Neuronal stem cell (in vitro differentiated cells): ENCODE measurements at regions not wholly inside any gene's neighbourhood (a gene's known extent, or its start where the extent isn't known, plus 50 kb on each side); places are given as distances from the start of the nearest gene placed in this dataset.
"Not testable (repeated sequence)": the region's sequence is repeated elsewhere in the genome, so short reads cannot be mapped to it uniquely, and the experiment has no call there.

Experiments used
- DNase-seq: peaks from one replicate; pipeline ENCODE4 v3.0.0-alpha.2; 2013; ENCODE audit warnings: low spot score
- H2AFZ ChIP-seq: one replicate; pipeline ENCODE4 v1.6.1; 2013; ENCODE audit warnings: mild to moderate bottlenecking, low read length, inconsistent platforms
- H2AK5ac ChIP-seq: 2 replicates; pipeline ENCODE4 v1.6.1; 2013; ENCODE audit warnings: low read depth, mild to moderate bottlenecking, inconsistent platforms, low read length, moderate library complexity, mixed read lengths
- H2BK120ac ChIP-seq: 2 replicates; pipeline ENCODE4 v1.6.1; 2013; ENCODE audit warnings: low read depth, mild to moderate bottlenecking, inconsistent platforms, low read length, moderate library complexity, mixed read lengths
- H2BK12ac ChIP-seq: one replicate; pipeline ENCODE4 v1.6.1; 2013; ENCODE audit warnings: low read length, inconsistent platforms
- H2BK15ac ChIP-seq: 2 replicates; pipeline ENCODE4 v1.6.1; 2013; ENCODE audit warnings: mild to moderate bottlenecking, low read length, inconsistent platforms, mixed read lengths
- H2BK5ac ChIP-seq: one replicate; pipeline ENCODE4 v1.6.1; 2013; ENCODE audit warnings: inconsistent platforms, mild to moderate bottlenecking, low read length, moderate library complexity
- H3K14ac ChIP-seq: one replicate; pipeline ENCODE4 v1.6.1; 2013; ENCODE audit warnings: low read length, inconsistent platforms
- H3K18ac ChIP-seq: 2 replicates; pipeline ENCODE4 v1.6.1; 2013; ENCODE audit warnings: low read length, inconsistent platforms
- H3K23ac ChIP-seq: 2 replicates; pipeline ENCODE4 v1.6.1; 2013; ENCODE audit warnings: low read depth, mild to moderate bottlenecking, mixed read lengths, low read length, inconsistent platforms; ENCODE audit not compliant: poor library complexity
- H3K27ac ChIP-seq: replicated peaks from 3 replicates; pipeline ENCODE4 v1.5.1; 2013; ENCODE audit warnings: low read length, inconsistent platforms
- H3K27me3 ChIP-seq, 3 experiments: 2 replicates each; pipeline ENCODE4 v1.6.1; 2013; ENCODE audit warnings: low read length in 3 of 3, mild to moderate bottlenecking in 2 of 3, inconsistent platforms in 1 of 3, low read depth in 1 of 3, mixed read lengths in 1 of 3, moderate library complexity in 1 of 3; ENCODE audit not compliant: control insufficient read depth in 3 of 3, insufficient read depth in 3 of 3
- H3K36me3 ChIP-seq, 2 donors: replicated peaks in 1 of 2; 2 replicates each; pipeline ENCODE4 v1.6.1; 2013; ENCODE audit warnings: low read length in 2 of 2; ENCODE audit not compliant: control insufficient read depth in 2 of 2, insufficient read depth in 2 of 2
- H3K4ac ChIP-seq: 2 replicates; pipeline ENCODE4 v1.6.1; 2013; ENCODE audit warnings: inconsistent platforms, mild to moderate bottlenecking, low read length, moderate library complexity
- H3K4me1 ChIP-seq, 2 donors: 1 replicate in 1 of 2; 2 replicates in 1 of 2; pipeline ENCODE4 v1.6.1; 2013; ENCODE audit warnings: low read length in 2 of 2, low read depth in 1 of 2; ENCODE audit not compliant: control insufficient read depth in 2 of 2, insufficient read depth in 1 of 2
- H3K4me2 ChIP-seq: one replicate; pipeline ENCODE4 v1.6.1; 2013; ENCODE audit warnings: mild to moderate bottlenecking, low read length, inconsistent platforms; ENCODE audit not compliant: insufficient read depth, poor library complexity, severe bottlenecking
- H3K4me3 ChIP-seq, 2 donors: 2 replicates each; pipeline ENCODE4 v1.5.1; 2013; ENCODE audit warnings: low read length in 2 of 2, mild to moderate bottlenecking in 2 of 2, inconsistent platforms in 1 of 2, moderate library complexity in 1 of 2
- H3K79me1 ChIP-seq: one replicate; pipeline ENCODE4 v1.6.1; 2013; ENCODE audit warnings: low read depth, mild to moderate bottlenecking, inconsistent platforms, low read length, moderate library complexity
- H3K9ac ChIP-seq: one replicate; pipeline ENCODE4 v1.6.1; 2013; ENCODE audit warnings: mild to moderate bottlenecking, low read depth, low read length, inconsistent platforms; ENCODE audit not compliant: poor library complexity
- H3K9me3 ChIP-seq, 2 donors: replicated peaks in 1 of 2; 2 replicates each; pipeline versions ENCODE3 to v1.6.1; 2013; ENCODE audit warnings: low read length in 2 of 2, mild to moderate bottlenecking in 2 of 2, inconsistent platforms in 1 of 2, low read depth in 1 of 2, mixed read lengths in 1 of 2, moderate library complexity in 1 of 2; ENCODE audit not compliant: control insufficient read depth in 2 of 2, insufficient read depth in 1 of 2
- H4K8ac ChIP-seq: one replicate; pipeline ENCODE4 v1.6.1; 2013; ENCODE audit warnings: low read depth, mild to moderate bottlenecking, inconsistent platforms, low read length, moderate library complexity
- H4K91ac ChIP-seq: one replicate; pipeline ENCODE4 v1.6.1; 2013; ENCODE audit warnings: low read length, low read depth, mild to moderate bottlenecking, inconsistent platforms; ENCODE audit not compliant: poor library complexity
- WGBS, 2 donors: extraction: QIAGEN DNeasy Blood & Tissue Kit; methylation state at CpG; one replicate each; pipeline ENCODE4 v1.1.7; 2013; ENCODE audit warnings: missing lambda C conversion rate in 2 of 2, mixed read lengths in 1 of 2; ENCODE audit not compliant: insufficient read length in 2 of 2, insufficient replicate concordance in 1 of 2; ENCODE audit errors: extremely low coverage in 2 of 2; 5-methylcytosine and 5-hydroxymethylcytosine counted together

- not testable (repeated sequence) for H2BK12ac ChIP-seq, H3K4me2 ChIP-seq, H2BK15ac ChIP-seq, H3K9ac ChIP-seq, H2BK120ac ChIP-seq, H3K79me1 ChIP-seq, H2AK5ac ChIP-seq, H3K4ac ChIP-seq, H2BK5ac ChIP-seq, H3K27ac ChIP-seq, H3K18ac ChIP-seq, H3K36me3 ChIP-seq, H3K4me3 ChIP-seq, H4K91ac ChIP-seq, DNase-seq, H3K27me3 ChIP-seq, H3K9me3 ChIP-seq, H2AFZ ChIP-seq, H4K8ac ChIP-seq, H3K4me1 ChIP-seq, H3K14ac ChIP-seq, H3K23ac ChIP-seq
- WGBS, 2 donors: no CpG with 5 or more reads among the region's 9 CpGs
These were observed 214.3 kb upstream of the PLGLB2 start for GRCh38 chr2:87533390-87534272.

GRCh38 chr2:87534273-87534889, 213.5 kb upstream of the PLGLB2 start:
- WGBS, 2 donors: no CpG with 5 or more reads among the region's 14 CpGs
- H3K9ac ChIP-seq, H4K91ac ChIP-seq, H2BK5ac ChIP-seq, H2AK5ac ChIP-seq, H2BK12ac ChIP-seq, H3K27ac ChIP-seq, H2AFZ ChIP-seq, H3K23ac ChIP-seq, H3K36me3 ChIP-seq, H3K79me1 ChIP-seq, H3K27me3 ChIP-seq, H4K8ac ChIP-seq, H2BK120ac ChIP-seq, H3K4me1 ChIP-seq, H3K4me3 ChIP-seq, H2BK15ac ChIP-seq, H3K9me3 ChIP-seq, H3K14ac ChIP-seq, H3K4ac ChIP-seq, H3K18ac ChIP-seq, DNase-seq, H3K4me2 ChIP-seq: not testable (repeated sequence)

- H3K27ac ChIP-seq, H3K4ac ChIP-seq, DNase-seq, H3K4me3 ChIP-seq, H3K4me1 ChIP-seq, H4K8ac ChIP-seq, H3K4me2 ChIP-seq, H2BK15ac ChIP-seq, H2BK12ac ChIP-seq, H3K27me3 ChIP-seq, H3K9ac ChIP-seq, H2AK5ac ChIP-seq, H3K9me3 ChIP-seq, H3K23ac ChIP-seq, H2AFZ ChIP-seq, H4K91ac ChIP-seq, H2BK120ac ChIP-seq, H3K14ac ChIP-seq, H2BK5ac ChIP-seq, H3K18ac ChIP-seq, H3K36me3 ChIP-seq, H3K79me1 ChIP-seq: not testable (repeated sequence)
- WGBS, 2 donors: no CpG with 5 or more reads among the region's 5 CpGs
These were observed 211.5 kb upstream of the PLGLB2 start for GRCh38 chr2:87536427-87536826.

- H3K4me2 ChIP-seq, H2BK15ac ChIP-seq, H3K23ac ChIP-seq, H4K8ac ChIP-seq, H2AFZ ChIP-seq, H2AK5ac ChIP-seq, H3K27me3 ChIP-seq, H3K9ac ChIP-seq, H2BK120ac ChIP-seq, H2BK12ac ChIP-seq, H3K18ac ChIP-seq, H3K36me3 ChIP-seq, H4K91ac ChIP-seq, H3K27ac ChIP-seq, H3K9me3 ChIP-seq, H3K4ac ChIP-seq, H3K14ac ChIP-seq, H3K4me3 ChIP-seq, H3K4me1 ChIP-seq, DNase-seq, H2BK5ac ChIP-seq, H3K79me1 ChIP-seq: not testable (repeated sequence)
- WGBS, 2 donors: no CpG with 5 or more reads among the region's 8 CpGs
These were observed 210.6 kb upstream of the PLGLB2 start for GRCh38 chr2:87537251-87537671.
